Fibroblast of skin of left quadriceps (primary cell): ENCODE measurements at regions not wholly inside any gene's neighbourhood (a gene's known extent, or its start where the extent isn't known, plus 50 kb on each side); places are given as distances from the start of the nearest gene placed in this dataset.
"Not testable (repeated sequence)": the region's sequence is repeated elsewhere in the genome, so short reads cannot be mapped to it uniquely, and the experiment has no call there.

Experiments
- DNase-seq, 2 experiments: peaks; one replicate each; pipeline ENCODE4 v3.0.0-alpha.2; 2013; ENCODE audit warnings: low read depth in 2 of 2

GRCh38 chr22:22716136-22716665, 71.8 kb downstream of the GGTLC2 start:
- DNase-seq: no peak

DNA sequence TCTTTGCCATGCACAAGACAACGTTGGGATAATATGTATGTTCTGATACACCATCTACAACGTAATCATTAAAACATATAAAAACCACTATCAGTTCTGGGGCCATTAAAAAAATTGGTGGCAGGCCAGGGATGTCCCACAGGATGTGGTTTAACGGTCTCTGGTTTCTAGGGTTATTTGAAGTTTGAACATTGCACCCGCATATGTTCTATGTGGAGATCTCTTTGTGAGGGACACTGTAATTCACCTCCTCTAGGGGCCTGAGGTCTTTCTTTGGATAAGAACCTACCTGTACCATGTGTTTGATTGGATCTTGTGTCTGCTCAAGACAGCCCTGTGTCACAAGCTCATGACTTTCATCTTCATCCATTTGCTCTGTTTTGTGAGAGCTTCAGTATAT, 73.2 kb downstream of the GGTLC2 start:
- DNase-seq: no peak

GRCh38 chr22:22720201-22720723, 75.8 kb downstream of the GGTLC2 start:
- no peak for DNase-seq

GRCh38 chr22:22720724-22721261, 76.4 kb downstream of the GGTLC2 start:
- no peak for DNase-seq

DNA sequence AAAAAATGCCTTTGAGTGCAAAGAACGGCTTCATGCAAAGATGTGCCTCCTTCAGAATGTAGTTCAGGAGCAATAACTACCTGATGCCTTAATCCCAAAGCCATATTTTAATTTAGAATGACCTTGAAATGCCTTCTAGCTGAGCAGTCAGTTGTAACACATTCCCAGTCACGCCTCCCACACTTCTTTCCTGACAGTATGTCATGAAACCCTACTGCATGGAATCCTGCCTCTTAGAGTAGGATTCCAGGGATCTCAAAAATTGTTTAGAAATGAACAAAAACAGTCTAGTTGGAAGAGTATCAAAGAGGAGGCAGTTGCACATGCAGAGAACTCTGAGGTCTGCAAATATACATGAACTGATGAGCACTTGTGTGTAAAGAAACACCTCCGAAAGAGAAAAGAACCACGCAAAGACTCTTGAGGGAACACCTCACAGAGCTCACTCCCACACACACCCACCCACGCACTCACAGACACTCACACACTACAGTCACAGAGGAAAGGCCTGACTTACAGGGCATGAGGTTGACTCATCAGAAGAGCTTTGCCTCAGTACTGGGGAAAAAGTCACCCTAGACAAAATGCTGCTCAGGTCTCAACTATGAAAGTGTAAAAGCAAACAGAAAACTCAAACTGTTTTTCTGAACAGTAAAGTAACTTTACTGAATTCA, 77.4 kb downstream of the GGTLC2 start:
- no peak for DNase-seq

- DNase-seq: no peak
These were observed 84.0 kb downstream of the GGTLC2 start for GRCh38 chr22:22728382-22728781.

- DNase-seq: no peak
These were observed 86.4 kb downstream of the GGTLC2 start for GRCh38 chr22:22730655-22731373.

DNA sequence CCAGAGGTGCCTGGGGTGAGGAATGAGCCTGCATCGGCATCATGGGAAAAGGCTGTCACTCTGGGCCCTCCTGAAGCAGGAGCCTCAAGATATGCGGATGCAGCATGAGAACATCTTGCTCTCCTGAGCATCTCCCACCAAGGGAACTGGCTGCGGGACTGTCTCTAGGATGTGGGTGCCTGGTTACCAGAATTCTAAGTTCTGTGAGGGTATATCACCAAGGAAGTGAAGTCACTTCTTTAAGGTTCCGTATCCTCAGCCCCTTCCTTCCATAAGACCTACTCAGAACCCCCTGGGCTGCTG, 86.9 kb downstream of the GGTLC2 start:
- no peak for DNase-seq

DNA sequence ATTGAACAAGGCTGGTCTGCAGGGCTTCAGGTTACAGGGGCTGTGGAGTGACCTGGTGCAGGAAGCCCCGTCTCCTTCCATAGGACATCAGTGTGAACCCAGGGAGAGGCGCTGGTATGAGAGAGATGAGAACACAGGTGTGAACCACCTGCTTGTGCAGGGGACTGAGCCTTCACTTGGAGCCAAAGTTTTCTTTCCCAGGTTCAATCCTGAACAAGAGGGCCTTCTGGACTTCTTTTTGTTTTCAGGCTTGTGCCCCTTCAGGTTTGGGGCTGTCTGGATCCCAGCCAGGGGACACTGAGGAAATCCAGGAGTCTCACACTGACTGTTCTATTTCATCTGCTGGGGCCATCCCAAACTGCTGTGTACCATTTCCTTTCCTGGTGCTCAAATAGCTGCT, 88.6 kb downstream of the GGTLC2 start:
- DNase-seq: not testable (repeated sequence)

DNA sequence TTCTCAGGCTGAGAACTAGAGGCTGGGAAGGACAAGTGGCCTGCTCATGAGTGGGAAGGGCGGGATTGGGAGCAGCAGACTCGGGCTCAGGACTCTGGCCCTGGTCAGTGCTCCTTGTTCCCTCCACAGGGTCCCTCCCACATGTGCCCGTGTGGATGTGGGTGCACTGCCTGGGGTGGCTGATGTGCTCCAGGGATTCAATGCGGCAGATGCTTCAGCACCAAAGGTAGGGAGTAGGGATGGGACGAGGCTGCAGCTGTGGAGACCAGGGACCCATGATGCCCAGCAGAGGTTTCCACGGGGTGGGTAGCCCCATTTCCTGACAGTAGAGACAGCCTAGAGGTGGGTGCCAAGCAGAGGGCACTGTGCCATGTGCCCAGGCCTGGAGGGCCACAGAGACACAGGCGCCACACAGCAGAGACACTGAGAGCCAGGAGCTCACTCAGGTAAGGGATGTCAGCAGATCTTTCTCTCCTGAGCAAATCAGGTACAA, 89.5 kb downstream of the GGTLC2 start:
- no peak for DNase-seq

- DNase-seq: not testable (repeated sequence)
These were observed 90.2 kb downstream of the GGTLC2 start for GRCh38 chr22:22734395-22735272.

DNA sequence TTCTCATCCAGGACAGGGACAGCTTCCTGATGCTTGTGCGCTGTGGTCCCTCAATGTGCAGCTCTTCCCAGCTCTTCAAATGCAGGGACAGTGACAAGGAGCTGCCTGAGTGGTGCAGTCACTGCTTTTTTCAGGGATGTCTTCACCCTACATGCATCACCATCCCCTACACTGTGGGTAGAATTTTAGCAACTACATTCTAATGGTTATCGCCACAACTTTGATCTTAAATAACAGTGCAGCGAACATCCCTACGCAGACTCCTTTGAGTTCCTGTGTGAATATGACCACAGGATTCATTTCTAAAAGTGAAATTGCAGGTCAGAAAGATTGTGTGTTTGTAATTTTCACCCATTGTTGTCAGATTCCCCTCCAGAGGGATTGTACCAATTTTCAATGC, 90.9 kb downstream of the GGTLC2 start:
- not testable (repeated sequence) for DNase-seq

- no peak for DNase-seq
These were observed 91.5 kb downstream of the GGTLC2 start for GRCh38 chr22:22735695-22736611.

- no peak for DNase-seq
These were observed 93.2 kb downstream of the GGTLC2 start for GRCh38 chr22:22737590-22737989.

DNA sequence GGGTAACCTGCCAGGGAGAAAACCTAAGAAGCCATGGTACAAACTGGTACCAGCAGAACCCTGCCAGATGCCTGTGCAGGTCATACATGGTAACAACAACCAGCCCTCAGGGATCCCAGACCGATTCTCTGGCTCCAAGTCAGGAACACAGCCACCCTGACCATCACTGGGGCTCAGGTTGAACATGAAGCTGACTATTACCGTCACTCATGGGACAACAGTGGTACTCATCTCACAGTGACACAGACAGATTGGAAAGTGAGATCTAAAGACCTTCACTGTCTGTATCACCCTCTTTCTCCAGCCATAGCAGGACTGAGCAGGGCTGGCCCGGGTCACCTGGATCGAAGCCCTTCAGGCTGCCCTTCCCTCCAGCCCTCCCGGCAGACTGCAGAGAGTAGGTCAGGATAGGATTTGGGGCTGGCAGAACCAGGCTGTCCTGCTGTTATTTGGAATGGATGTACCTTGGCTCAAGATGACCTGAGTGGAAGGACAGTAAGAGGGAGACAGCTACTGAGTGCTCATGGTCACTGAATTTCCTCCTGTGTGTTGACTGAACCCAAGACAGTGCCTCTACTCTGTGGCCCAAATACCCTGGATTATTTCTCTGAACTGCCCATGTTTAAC, 94.7 kb downstream of the GGTLC2 start:
- DNase-seq: no peak

- no peak for DNase-seq
These were observed 96.3 kb downstream of the GGTLC2 start for GRCh38 chr22:22740560-22741276.

- no peak for DNase-seq
These were observed 97.4 kb downstream of the GGTLC2 start for GRCh38 chr22:22741843-22742242.

GRCh38 chr22:22742641-22743040, 98.2 kb downstream of the GGTLC2 start:
- DNase-seq: no peak

DNA sequence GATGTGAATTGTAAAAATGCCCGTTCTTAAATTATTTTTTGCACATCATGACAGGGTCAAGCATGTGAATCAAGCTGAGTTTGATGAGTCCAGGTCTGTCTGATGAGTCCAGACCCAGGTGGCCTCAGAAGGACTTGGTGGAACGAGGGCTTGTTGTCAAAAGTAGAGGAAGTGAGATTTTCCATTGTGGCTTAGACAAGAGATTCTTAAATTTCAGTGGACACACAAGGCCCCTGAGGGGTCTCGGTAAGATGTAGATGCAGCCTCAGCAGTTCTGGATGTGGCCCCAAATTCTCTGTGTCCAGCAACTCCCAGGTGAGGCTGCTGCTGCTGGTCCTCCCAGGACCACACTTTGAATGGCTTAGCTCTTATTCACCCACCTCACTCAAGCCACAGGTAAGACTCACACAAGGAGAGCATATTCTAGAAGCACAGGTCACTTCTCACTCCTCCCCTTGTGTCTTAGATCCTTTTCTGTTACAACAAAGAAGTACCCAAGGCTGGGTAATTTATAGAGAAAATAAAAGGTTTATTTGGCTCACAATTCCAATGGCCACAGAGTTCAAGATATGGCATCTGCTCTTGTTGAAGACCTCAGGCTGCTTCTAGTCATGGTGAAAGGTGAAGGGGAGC, 98.8 kb downstream of the GGTLC2 start:
- DNase-seq: no peak
